ENCODE measurements at regions not wholly inside any gene's neighbourhood (a gene's known extent, or its start where the extent isn't known, plus 50 kb on each side); places are given as distances from the start of the nearest gene placed in this dataset.

GRCh38 chr12:24701343-24701742, 247.6 kb downstream of the BCAT1 start:
- Histone ChIP-seq H3K4me3 (no peak overlapping the region), H3K27ac (ENCODE audit: low read depth in 1 of 2, low read length in 1 of 2) (no peak overlapping the region), H3K36me3 (ENCODE audit: control insufficient read depth in 4 of 4, insufficient read depth in 4 of 4, low read length in 4 of 4) (no peaks in the 10 kb centered on the region), H3K4me1 (ENCODE audit: control insufficient read depth in 5 of 5, insufficient read depth in 5 of 5, low read length in 5 of 5) (peaks cover 0 to 27% (median 2%) of the 10 kb centered on the region in 5 donors), H3K9me3 (ENCODE audit: control insufficient read depth in 4 of 4, insufficient read depth in 3 of 4, low read length in 3 of 4) (no peaks in the 10 kb centered on the region), H3K9ac (ENCODE audit: insufficient read depth in 1 of 2, low read length in 2 of 2) (no peak overlapping the region), H3K27me3 (ENCODE audit: control insufficient read depth in 3 of 3, insufficient read depth in 3 of 3, low read length in 2 of 3) (no peaks in the 10 kb centered on the region)
- 65 to 78% methylated on average over 3 of the region's 3 CpGs for WGBS, 2 donors
- DNase-seq (no peak), ATAC-seq (ENCODE audit: insufficient read depth, low FRiP score) (no peak)
- TF ChIP-seq CTCF (IDR thresholded peaks at IDR 0.05; ENCODE audit: control extremely low read depth, extremely low read depth): no peak

- H3K27me3 ChIP-seq (ENCODE audit: control insufficient read depth in 3 of 3, insufficient read depth in 3 of 3, low read length in 2 of 3): no peaks in the 10 kb centered on the region
- H3K4me3 ChIP-seq: no peak overlapping the region
- no peak overlapping the region for H3K27ac ChIP-seq (ENCODE audit: low read depth in 1 of 2, low read length in 1 of 2)
- no peaks in the 10 kb centered on the region for H3K9me3 ChIP-seq (ENCODE audit: control insufficient read depth in 4 of 4, insufficient read depth in 3 of 4, low read length in 3 of 4)
- no peaks in the 10 kb centered on the region for H3K36me3 ChIP-seq (ENCODE audit: control insufficient read depth in 4 of 4, insufficient read depth in 4 of 4, low read length in 4 of 4)
- H3K9ac ChIP-seq (ENCODE audit: insufficient read depth in 1 of 2, low read length in 2 of 2): no peak overlapping the region
- DNase-seq: peak in 2 of 3 donors; percentile 29 to 39
- WGBS, 2 donors: 69 to 83% methylated on average over 2 of the region's 2 CpGs
- peak; percentile 46 for ATAC-seq (ENCODE audit: insufficient read depth, low FRiP score)
- H3K4me1 ChIP-seq (ENCODE audit: control insufficient read depth in 5 of 5, insufficient read depth in 5 of 5, low read length in 5 of 5): peaks cover 0 to 18% (median 2%) of the 10 kb centered on the region in 5 donors
- no peak for TF ChIP-seq CTCF (IDR thresholded peaks at IDR 0.05; ENCODE audit: control extremely low read depth, extremely low read depth)
Observed at GRCh38 chr12:24698972-24699371, 249.9 kb downstream of the BCAT1 start.

- Histone ChIP-seq H3K27me3 (ENCODE audit: control insufficient read depth in 3 of 3, insufficient read depth in 3 of 3, low read length in 2 of 3) (no peaks in the 10 kb centered on the region), H3K4me3 (no peak overlapping the region), H3K4me1 (ENCODE audit: control insufficient read depth in 5 of 5, insufficient read depth in 5 of 5, low read length in 5 of 5) (peaks cover 0 to 18% (median 2%) of the 10 kb centered on the region in 5 donors), H3K9me3 (ENCODE audit: control insufficient read depth in 4 of 4, insufficient read depth in 3 of 4, low read length in 3 of 4) (no peaks in the 10 kb centered on the region), H3K9ac (ENCODE audit: insufficient read depth in 1 of 2, low read length in 2 of 2) (peak overlapping the region in 1 of 2 donors; percentile 36), H3K36me3 (ENCODE audit: control insufficient read depth in 4 of 4, insufficient read depth in 4 of 4, low read length in 4 of 4) (no peaks in the 10 kb centered on the region), H3K27ac (ENCODE audit: low read depth in 1 of 2, low read length in 1 of 2) (no peak overlapping the region)
- peak in 2 of 3 donors; percentile 19 to 42 for DNase-seq
- 53 to 69% methylated on average over 2 of the region's 2 CpGs for WGBS, 2 donors
- TF ChIP-seq CTCF (IDR thresholded peaks at IDR 0.05; ENCODE audit: control extremely low read depth, extremely low read depth): no peak
- no peak for ATAC-seq (ENCODE audit: insufficient read depth, low FRiP score)
Observed at GRCh38 chr12:24697769-24698168, 251.1 kb downstream of the BCAT1 start.

- Histone ChIP-seq H3K27me3 (ENCODE audit: control insufficient read depth in 3 of 3, insufficient read depth in 3 of 3, low read length in 2 of 3) (no peaks in the 10 kb centered on the region), H3K4me1 (ENCODE audit: control insufficient read depth in 5 of 5, insufficient read depth in 5 of 5, low read length in 5 of 5) (peaks cover 0 to 18% (median 2%) of the 10 kb centered on the region in 5 donors), H3K9me3 (ENCODE audit: control insufficient read depth in 4 of 4, insufficient read depth in 3 of 4, low read length in 3 of 4) (no peaks in the 10 kb centered on the region), H3K4me3 (no peak overlapping the region), H3K9ac (ENCODE audit: insufficient read depth in 1 of 2, low read length in 2 of 2) (peak overlapping the region in 1 of 2 donors; percentile 36), H3K36me3 (ENCODE audit: control insufficient read depth in 4 of 4, insufficient read depth in 4 of 4, low read length in 4 of 4) (no peaks in the 10 kb centered on the region), H3K27ac (ENCODE audit: low read depth in 1 of 2, low read length in 1 of 2) (no peak overlapping the region)
- WGBS, 2 donors: 45 to 79% methylated on average over 2 of the region's 2 CpGs
- no peak for TF ChIP-seq CTCF (IDR thresholded peaks at IDR 0.05; ENCODE audit: control extremely low read depth, extremely low read depth)
- ATAC-seq (ENCODE audit: insufficient read depth, low FRiP score) (no peak), DNase-seq (peak in 1 of 3 donors; percentile 15)
Observed at GRCh38 chr12:24697295-24697694, 251.6 kb downstream of the BCAT1 start.
